HG03378 (cell line): ENCODE measurements at regions not wholly inside any gene's neighbourhood (a gene's known extent, or its start where the extent isn't known, plus 50 kb on each side); places are given as distances from the start of the nearest gene placed in this dataset.

Source experiments
- ATAC-seq: cut with Tn5 transposase; IDR thresholded peaks from one replicate; pipeline ENCODE4 v1.9.1; 2021; ENCODE audit warnings: mild to moderate bottlenecking, moderate library complexity; ENCODE audit not compliant: unreplicated experiment

DNA sequence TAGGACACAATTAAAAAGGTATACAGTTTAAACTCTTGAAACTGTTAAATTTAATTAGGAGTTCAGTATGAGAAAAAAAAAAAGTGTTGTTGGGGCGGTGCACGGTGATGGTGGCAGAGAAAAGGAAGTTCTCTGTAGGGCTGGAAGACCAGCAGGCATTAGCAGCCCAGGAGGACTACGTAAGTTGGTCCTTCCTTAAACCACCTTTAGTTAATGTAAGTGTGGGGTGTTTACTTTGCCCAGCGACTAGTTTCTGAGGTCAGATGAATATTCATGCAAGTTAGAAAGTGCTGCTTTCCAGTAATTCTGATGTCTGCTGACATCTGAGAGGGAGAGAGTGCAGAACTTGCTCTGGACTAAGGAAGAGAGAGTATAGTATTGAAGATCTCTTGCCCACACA lies 54.9 kb downstream of the NKX2-1 start:
- ATAC-seq, result no peak

DNA sequence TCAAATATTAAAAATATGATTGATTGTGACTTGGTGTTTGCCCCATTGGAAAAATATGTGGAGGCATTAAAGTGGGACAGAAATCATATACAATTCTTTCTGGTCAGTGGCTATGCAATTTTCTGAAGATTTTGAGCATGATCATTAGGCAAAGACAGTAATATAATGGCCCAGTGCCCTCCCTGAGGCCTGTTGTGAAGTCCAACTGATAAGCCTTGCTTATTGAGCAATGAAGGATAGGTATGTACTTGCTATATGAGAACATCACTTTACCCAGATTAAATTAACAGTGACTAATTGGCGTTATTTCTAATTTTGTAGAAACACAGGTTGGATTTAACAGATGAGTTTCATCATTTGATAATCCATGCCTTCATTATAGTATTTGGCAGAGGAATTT lies 57.1 kb downstream of the NKX2-1 start:
- no peak for ATAC-seq

DNA sequence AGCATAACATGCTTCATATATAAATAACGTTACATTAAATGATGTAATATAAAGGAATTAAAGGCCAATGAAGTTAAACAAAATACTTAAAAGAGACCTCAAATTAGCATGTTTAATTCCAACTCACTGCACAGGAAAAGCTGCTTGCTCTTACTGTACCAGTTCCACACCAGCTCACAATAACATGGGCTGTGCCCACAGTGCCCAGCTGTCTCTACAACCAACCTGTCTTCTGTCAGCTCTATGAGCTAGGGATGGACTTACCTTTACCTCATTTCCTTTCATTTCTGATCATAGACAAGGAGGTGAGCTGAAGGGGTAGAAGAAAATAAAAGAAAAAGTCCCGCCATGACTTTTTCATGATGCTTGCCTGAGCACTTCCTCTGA lies 64.8 kb downstream of the NKX2-1 start:
- no peak for ATAC-seq

DNA sequence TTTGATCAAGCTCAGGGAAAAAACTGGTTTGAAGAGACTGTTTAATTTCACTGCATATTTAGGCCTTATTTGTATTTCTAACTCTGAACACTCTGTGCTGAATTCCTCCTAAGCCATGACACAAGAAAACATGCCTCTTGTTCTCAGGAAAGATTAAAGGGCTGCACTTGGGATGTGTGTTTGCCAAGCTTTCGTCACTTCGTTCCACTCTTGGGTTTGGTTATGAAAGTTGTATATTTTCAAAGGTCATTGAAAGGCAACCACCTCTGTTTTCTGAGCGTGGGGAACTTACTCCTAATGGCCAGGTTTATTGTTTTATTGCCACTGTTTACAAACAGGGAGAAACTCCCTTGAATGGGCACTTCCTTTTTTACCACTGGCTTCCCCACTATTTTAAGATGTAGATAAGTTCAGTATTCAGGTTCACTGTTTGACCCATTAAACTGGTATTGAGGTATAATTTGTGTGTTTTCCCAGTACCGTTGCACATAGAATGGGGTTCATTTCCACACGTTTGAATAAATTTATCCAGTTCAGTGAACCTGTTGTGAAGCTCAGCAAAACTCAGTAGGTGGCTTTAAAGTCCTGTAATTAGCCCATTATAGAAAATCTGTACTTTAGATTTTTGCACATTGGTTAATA lies 65.3 kb downstream of the NKX2-1 start:
- ATAC-seq, result no peak

DNA sequence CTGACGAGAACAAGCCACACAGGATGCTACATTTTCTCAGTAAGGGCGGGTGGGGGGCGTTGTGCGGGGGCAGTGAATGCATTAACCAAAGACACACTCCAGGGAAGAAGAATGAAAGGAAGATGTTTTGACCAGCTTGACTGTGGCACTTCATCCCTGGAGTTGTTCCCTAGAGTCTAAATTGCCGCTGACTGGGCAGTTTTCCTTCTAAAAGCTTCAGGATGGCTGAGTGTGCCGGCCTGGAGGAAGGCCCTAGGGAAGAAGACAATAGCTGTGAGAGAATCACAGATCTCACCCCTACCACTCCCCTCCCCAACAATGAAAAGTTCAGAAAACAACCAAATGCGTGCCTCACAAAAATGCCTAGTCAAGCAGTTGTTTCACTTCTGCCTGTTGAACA lies 67.2 kb downstream of the NKX2-1 start:
- ATAC-seq, result no peak

DNA sequence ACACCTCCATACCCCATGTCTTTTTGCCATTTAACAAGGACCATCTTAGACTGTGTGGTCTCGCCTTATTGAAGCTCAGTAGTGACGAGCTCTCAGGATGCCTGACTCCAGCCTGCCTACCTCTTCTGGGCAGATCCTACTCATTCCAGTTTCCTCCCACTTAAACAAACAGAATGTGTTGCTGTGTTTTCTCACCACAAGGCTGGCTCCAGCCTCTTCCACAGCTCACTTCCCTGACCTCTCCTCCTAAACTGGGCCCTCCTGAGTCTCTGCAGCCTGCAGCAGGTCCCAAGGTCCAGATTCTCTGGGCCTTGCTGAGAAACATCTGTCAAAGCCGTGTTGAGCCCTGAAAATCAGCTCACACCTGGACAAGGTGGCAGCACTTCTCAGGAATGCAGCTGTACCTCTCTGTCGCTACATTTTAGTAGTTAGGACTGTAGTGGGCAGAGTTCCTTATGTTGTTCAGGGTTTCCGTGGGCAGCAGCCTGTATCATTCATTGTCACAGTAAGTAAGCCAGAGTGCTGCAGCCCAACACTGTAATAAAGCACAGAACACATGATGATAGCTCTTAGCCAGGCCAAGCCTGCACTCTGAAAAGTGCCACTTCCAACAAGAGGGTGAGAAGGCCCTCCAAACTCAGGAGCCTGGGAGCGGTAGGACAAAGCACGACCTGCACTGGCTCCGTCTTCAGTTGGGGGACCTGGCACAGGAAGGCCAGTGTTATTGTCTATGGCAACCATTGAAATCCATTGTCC lies 68.5 kb downstream of the NKX2-1 start:
- ATAC-seq, result no peak

DNA sequence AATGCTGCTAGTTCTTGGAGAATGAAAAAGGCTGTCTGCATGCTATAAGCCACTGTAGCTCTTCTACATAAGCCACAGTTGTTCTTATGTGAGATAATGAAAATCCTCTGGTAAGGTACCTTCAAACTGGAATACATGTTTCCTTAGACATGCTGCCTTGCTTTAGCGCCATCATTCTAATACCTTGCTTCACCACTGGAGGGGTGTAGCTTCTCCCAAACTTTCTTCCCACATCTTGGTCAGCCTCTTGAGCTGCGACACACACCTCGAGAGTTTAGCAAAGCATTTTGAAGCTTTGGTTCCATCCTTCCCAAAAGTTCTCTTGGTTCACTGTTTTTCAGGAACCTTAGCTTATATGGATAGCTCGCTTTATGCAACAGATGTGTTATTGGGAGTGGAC lies 69.5 kb downstream of the NKX2-1 start:
- ATAC-seq, result no peak

DNA sequence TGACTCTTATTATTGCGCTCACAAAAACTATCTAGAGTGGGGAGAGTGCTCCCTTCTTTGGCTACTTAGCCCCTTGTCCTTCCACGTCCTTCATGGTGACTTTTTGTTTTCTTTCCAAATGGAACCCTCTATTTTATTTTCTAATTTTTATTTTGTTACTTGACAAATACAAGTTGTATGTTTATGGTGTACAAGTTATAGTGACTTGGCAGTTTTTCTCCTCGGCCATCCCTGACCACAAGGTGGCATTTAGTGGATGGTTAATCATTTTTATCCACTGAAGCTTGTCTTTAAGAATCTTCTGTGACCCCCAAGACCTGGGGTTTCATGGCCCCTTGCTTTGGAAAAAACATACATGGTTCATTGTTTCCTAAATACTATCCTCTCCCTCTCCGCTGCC lies 70.1 kb downstream of the NKX2-1 start:
- no peak for ATAC-seq

DNA sequence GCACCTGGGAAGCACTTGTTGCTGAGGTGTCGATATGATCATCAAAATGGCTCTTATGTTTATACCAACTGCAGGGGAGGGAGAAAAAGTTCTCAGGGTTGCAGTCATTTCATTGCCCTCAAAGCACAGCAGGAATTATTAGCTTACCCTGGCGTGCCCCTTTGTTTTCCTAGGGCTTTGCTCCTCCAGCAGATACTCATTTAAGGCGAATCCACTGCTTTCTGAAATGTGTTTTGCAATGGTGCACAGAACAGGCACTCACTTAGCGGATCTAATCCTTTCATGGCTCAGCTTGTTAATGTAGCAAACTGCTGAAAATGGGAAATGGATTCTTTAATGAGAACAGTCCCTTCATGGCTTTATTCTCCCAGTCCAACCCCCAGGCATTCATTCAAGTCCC lies 76.7 kb downstream of the NKX2-1 start:
- ATAC-seq, result no peak

DNA sequence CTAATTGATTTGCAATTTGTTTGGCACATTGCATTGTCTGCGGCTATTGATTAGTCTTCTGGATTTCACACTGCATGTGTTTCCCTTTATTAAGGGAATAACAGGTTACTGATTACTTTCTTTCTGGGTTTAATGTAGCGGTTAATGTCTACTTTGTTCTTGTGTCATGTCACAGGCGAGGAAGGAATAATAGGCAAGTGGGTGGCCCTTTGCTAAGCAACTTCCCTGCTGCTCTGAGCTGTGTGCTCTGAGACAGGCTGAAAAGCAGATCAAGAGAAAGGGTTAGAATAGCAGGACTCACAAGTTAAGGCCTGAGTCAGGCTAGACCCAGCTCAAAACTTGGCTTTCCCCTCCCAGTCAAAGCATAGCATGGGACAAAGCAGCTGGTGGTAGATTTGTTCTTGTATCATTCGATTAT lies 77.2 kb downstream of the NKX2-1 start:
- ATAC-seq, result no peak

DNA sequence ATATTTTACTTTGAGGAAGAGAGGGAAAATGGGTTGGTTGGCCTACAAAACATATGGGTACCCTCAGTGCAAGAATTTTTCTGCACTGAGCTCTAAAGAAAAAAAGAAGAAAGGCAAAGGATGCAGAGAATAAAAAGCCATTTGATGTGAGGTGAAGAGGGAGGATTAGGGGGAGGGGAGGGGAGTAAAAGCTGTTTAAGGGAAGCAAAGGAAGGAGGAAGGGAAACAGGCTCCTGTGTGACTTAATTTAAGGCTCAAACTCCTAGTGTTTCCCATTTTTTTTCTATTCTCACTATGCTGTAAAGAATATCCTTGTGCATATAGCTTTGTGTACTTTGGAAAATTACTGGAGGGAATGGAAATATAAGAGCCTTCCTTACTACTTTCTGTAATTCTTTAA lies 78.7 kb downstream of the NKX2-1 start:
- no peak for ATAC-seq

DNA sequence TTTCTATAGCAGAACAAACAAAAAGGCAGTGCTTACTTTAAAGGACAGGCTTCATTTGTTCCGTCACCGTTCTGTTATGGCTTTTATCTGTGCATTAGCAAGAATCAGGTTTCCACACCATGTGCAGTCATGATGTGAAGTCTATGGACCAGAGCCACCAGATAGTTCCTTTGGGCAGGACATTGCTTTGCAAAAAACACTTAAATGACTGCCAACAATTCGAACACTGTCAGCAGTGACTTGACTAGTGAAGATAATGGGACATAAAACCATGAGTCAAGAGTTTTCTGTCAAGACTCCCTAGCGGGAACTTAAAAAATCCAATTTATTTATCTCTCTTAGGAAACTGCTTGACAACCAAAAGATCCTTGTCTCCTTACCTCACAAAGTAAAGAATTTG lies 80.3 kb downstream of the NKX2-1 start:
- no peak for ATAC-seq

DNA sequence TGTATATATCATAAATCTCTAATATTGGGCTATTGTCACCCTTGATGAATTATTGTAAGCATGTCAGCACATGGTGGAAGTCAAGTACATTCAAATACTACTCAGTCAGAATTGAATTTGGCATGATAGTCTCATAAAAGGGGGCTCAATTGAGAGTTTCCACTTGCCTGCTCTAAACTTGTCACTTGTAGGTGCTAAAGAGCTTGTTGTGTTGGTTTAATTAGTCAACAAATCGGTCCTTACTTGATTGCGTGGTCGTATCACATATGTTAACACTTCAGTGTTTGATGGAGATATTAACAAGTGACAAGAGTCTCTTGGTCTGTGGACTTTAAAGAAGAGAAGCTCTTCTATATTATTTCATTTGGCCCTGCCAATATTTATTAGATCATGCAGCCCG lies 81.1 kb downstream of the NKX2-1 start:
- ATAC-seq, result no peak

DNA sequence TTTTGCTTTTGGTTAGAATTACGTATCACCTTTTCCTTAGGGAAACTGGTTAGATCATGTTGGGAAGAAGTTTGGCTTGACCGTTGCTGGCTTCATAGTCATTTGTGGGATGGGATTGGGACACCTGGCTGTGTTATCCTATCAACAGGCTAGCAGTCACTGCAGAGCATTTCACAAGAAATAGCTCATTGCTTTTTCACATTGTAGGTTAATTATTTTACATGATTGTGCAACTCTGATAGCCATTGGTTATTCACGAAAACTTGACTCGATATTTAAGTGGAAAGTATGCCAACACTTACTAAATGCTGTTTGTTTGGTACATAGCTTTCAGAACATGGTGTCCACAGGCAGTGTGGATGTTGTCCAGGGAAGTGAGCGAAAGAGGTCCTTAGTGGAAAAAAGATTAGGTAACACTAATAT lies 89.4 kb downstream of the NKX2-1 start:
- no peak for ATAC-seq

DNA sequence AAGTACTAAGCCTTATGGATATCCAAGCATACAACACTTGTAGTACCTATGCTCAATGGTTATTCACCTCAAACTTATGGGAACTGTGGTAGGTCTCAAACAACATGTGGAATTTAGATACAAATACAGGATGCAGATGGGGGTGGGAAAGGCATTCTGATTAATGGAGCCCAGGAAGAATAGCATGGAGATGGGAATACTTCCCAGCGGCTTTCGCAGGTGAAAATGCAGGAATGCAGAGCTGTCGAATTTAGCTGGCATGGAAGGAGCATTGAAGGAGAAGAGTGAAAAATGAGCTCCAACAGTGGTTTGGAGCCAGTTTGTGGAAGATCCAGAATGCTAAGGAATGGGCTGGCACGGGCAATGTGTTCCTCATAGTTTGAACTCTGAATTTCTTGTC lies 89.9 kb downstream of the NKX2-1 start:
- no peak for ATAC-seq

DNA sequence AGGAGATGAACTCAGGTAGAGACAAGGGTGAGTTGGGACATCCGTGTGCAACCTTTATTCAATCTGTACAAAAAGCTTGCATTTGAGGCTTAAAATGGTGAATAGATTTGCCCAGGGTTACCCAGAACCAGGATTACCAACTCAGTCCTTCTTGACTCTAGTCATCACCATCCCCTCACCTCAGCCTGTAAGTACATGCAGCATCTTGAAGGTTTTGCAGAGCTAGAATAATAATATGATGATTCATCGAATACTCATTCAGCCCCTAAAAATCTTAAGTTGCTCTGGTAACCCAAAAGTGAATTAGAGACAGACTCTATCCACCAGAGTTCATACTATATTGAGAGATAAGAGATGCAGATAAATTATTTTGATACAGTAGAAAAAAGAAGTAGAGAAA lies 90.3 kb downstream of the NKX2-1 start:
- ATAC-seq, result no peak

DNA sequence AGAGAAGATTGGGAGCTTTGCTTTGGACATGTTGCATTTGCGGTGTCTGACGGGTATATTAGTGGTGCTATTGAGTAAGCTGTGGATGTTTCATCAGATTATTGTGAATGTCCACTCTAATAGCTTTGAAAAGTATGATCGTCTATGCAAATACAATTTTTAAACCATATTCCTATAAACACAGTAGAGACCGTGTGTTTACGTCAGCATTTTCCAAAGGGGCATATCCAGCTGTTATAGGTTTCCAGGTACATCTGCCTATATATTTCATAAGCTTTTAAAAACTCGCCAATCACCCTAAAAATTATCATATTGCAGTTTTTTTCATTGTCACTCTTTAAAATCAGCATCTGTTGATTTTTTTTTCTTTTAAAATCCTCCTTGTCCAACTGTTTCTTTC lies 91.7 kb downstream of the NKX2-1 start:
- ATAC-seq, result no peak

DNA sequence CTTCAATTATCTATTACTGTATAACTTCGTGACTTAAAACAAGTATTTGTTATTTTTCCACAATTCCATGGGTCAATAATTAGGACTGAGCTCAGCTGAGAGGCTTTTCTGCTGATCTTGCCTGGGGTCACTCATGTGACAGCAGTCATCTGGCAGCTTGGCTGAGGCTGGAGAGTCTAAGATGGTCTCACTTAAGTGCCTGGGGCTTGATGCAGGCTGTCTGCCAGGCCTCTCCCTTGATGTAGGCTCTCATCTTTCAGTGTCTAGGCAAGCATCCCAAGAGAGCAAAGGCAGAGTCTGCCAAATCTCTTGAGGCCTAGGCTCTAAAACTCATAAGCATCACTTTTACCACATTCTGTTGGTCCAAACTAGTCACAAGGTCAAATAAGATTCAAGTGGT lies 93.2 kb downstream of the NKX2-1 start:
- no peak for ATAC-seq

DNA sequence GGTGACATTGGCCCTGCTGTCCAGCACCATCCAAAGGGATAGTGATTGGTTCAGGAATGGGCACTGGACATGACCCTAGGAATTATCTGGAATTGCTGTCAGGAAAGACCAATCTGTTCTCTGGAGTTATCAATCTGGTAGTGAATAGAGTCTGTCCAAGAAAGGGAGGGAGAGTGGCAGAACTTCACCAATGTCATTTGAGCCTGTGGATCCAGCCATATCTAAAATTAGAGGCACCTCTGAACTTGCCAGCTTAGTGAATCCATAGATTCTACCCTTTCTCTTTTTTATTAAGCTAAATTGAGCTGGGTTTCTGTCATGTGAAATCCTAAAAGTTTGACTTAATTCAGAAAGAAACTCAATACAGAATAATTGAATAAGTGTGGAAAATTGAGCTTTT lies 93.9 kb downstream of the NKX2-1 start:
- ATAC-seq, result no peak

DNA sequence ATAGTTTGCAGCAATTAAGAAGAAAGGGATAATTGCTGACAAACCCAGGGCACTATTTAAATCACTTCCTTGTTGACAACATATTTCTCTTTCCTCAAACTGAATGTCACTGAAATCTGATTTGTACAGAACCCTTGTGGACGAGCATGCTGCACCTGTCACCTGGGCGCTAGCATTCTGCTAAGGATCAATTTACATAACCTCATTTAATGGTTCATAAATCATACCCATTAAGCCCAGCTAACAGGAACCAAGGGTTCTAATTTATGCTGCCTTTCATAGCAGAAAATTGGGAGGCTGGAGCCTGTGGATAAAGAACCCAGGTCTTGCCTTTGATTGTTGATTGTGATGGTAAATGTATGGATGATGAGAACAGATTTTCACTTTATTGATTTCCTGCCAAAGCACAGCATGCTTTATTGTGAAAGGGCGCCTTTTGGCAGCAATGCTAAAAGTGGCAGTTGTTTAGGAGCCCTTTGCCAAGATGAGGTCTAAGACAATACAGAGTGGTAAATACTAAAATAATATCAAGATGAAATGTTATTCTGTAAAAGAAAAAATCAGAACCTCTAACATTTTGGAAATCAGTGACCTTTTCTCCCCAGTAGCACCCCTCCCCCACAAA lies 95.4 kb downstream of the NKX2-1 start:
- no peak for ATAC-seq

DNA sequence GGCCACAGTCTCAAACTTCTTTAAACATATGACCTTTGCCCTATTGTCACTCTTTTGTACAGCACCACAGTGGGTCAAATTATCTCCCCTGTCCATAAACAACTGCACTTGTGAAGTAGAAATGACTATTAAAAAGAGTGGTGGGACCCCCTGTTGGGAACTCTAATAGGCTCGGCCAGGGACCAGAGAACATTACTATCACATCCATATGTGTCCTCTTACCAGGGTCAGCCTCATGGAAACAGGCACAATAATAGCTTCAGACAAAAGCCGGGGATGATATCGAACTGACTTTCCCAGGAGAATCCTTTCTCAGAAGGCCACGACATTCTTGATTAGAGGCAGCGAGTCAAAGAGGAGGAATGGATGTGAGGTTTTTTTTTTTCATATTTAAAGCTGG lies 96.6 kb downstream of the NKX2-1 start:
- ATAC-seq, result no peak

DNA sequence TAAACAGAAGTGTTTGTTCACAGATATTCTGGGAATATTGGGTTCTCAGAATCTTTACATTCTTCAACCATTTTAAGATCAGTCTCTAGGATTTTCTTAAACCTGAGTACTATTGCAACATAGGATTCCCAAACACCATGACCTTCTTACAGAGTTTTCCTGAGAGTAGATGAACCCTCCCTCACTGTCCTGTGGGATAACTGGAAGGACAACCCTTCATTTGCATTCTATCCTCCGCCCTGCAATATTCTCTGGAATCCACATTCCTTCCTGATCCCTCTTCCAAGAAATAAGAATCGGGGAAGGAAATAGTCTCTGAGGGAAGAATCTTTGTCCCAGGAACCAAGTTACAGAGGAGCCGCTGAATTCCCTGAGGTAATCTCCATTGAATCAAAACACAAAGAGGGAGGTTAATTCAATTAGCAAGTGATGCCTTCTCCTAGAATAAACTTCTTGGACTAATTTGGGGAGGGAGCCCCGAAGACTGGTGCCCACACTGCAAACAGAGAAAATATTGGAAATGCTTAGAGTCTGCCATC lies 99.8 kb upstream of the MBIP start:
- no peak for ATAC-seq
